ENCODE measurements at regions not wholly inside any gene's neighbourhood (a gene's known extent, or its start where the extent isn't known, plus 50 kb on each side); places are given as distances from the start of the nearest gene placed in this dataset.

- TF ChIP-seq POLR2AphosphoS5 (IDR thresholded peaks at IDR 0.05; ENCODE audit: borderline replicate concordance, low read depth, low read length) (no peak), EZH2 (IDR thresholded peaks at IDR 0.05) (no peak)
Measured at GRCh38 chr10:3645406-3645805, 139.6 kb downstream of the KLF6 start.
